ENCODE measurements at regions not wholly inside any gene's neighbourhood (a gene's known extent, or its start where the extent isn't known, plus 50 kb on each side); places are given as distances from the start of the nearest gene placed in this dataset.

GRCh38 chr18:27581296-27581904 is 396.3 kb upstream of the CHST9 start:
- Mint-ChIP-seq H3K27me3 (ENCODE audit: insufficient read depth) (no peaks in the 10 kb centered on the region; the same call in none of the 2 replicates), H3K4me3 (no peak overlapping the region), H3K27ac (no peak overlapping the region), H3K36me3 (ENCODE audit: low read depth) (no peaks in the 10 kb centered on the region), H3K9me3 (peaks cover 11% of the 10 kb centered on the region), H3K4me1 (ENCODE audit: low read depth) (no peaks in the 10 kb centered on the region)
- TF ChIP-seq CTCF (IDR thresholded peaks at IDR 0.05) = no peak
- no peak for DNase-seq

DNA sequence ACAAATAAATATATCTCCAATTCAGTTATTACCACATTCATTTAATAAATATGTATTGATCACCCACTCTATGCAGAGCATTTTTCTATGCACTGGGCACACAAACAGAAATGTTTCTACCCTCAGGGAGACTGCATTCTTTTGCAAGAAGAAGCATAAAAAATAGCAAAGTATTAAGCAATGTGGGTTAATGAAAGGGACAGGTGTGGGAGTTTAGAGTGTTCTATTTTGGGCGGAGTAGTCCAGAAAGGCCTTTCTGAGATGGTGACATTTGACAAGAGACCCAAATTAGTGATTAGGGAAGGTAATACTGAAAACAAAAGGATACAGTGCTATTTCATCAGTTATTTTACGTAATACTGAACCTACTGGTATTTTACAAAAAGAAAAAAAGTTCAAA is 394.3 kb upstream of the CHST9 start:
- no peak for TF ChIP-seq CTCF (IDR thresholded peaks at IDR 0.05)
- DNase-seq = no peak
- no peaks in the 10 kb centered on the region for H3K4me1 Mint-ChIP-seq (ENCODE audit: low read depth)
- no peaks in the 10 kb centered on the region for H3K36me3 Mint-ChIP-seq (ENCODE audit: low read depth)
- H3K9me3 Mint-ChIP-seq = peaks cover 11% of the 10 kb centered on the region
- no peak overlapping the region for H3K4me3 Mint-ChIP-seq
- H3K27ac Mint-ChIP-seq = no peak overlapping the region
- H3K27me3 Mint-ChIP-seq (ENCODE audit: insufficient read depth) = no peaks in the 10 kb centered on the region; the same call in none of the 2 replicates

- no peak overlapping the region for H3K4me3 Mint-ChIP-seq
- DNase-seq = no peak
- H3K9me3 Mint-ChIP-seq = peaks cover 11% of the 10 kb centered on the region
- H3K36me3 Mint-ChIP-seq (ENCODE audit: low read depth) = no peaks in the 10 kb centered on the region
- no peaks in the 10 kb centered on the region; the same call in 1 of the 2 replicates for H3K27me3 Mint-ChIP-seq (ENCODE audit: insufficient read depth)
- no peak for TF ChIP-seq CTCF (IDR thresholded peaks at IDR 0.05)
- H3K4me1 Mint-ChIP-seq (ENCODE audit: low read depth) = no peaks in the 10 kb centered on the region
- no peak overlapping the region for H3K27ac Mint-ChIP-seq
Observed at GRCh38 chr18:27577752-27578151, 392.6 kb upstream of the CHST9 start.

DNA sequence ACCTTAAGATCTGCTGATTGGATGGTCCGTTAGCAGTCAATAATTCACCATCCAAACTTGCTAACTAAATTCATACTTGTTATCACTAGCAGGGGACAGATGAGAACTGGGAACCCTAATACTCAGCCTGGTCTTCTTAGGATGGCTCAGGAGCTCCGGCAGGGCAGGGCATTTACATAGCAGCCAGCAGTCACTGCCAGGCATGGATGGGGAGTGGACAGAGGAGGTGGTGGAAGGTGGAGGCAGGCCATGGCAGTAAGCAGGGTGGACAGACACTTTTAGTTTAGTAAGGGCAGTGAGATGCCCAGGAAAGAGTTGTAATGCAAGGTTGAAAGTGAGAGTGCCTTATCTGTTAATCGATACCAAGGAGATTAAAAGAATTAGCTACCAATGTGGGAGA is 392.2 kb upstream of the CHST9 start:
- Mint-ChIP-seq H3K4me1 (ENCODE audit: low read depth) (no peaks in the 10 kb centered on the region), H3K9me3 (peaks cover 9% of the 10 kb centered on the region), H3K4me3 (no peak overlapping the region), H3K27me3 (ENCODE audit: insufficient read depth) (no peaks in the 10 kb centered on the region; the same call in 1 of the 2 replicates), H3K36me3 (ENCODE audit: low read depth) (no peaks in the 10 kb centered on the region), H3K27ac (no peak overlapping the region)
- DNase-seq = no peak
- no peak for TF ChIP-seq CTCF (IDR thresholded peaks at IDR 0.05)

DNA sequence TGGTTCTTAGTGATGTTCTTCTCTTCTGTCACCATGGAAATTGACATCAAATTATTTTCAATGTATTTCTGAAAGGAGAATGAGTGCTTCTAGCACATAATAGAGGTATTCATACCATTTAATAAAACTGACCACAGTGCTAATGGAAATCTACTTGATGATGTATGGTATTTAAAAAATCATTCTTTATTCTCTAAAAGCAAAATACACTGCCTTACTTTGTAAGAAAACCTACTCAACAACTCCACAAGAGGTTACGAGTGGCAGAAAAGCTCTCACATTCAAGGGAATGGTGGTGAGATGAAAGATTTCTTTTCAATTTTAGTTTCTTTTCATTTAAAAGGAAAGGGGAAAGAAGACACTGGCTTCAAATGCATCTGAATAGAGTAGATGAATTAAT is 382.3 kb upstream of the CHST9 start:
- H3K27me3 Mint-ChIP-seq (ENCODE audit: insufficient read depth) = peaks cover 2% of the 10 kb centered on the region; the same call in 1 of the 2 replicates
- H3K4me1 Mint-ChIP-seq (ENCODE audit: low read depth) = no peaks in the 10 kb centered on the region
- TF ChIP-seq CTCF (IDR thresholded peaks at IDR 0.05) = no peak
- H3K27ac Mint-ChIP-seq = no peak overlapping the region
- DNase-seq = no peak
- no peak overlapping the region for H3K4me3 Mint-ChIP-seq
- H3K9me3 Mint-ChIP-seq = 0 out of 2 replicates have a peak, but pooled peaks cover 3% of the 10 kb centered on the region
- H3K36me3 Mint-ChIP-seq (ENCODE audit: low read depth) = no peaks in the 10 kb centered on the region
